OCI-LY7 (cell line): ENCODE measurements at regions not wholly inside any gene's neighbourhood (a gene's known extent, or its start where the extent isn't known, plus 50 kb on each side); places are given as distances from the start of the nearest gene placed in this dataset.

Source experiments
- BruUV-seq: library from RNA; stranded (reverse); fragments of 400-500 nt; replicated peaks from 2 replicates; lab custom pipeline; 2021; lab: Mats Ljungman, UMichigan
- CTCF ChIA-PET: fragments of 300-600 bp; sonication (Branson Sonifier 250); formaldehyde crosslinking; loops from one replicate; lab custom pipeline; 2022; ENCODE audit warnings: antibody characterized with exemption; ENCODE audit not compliant: unreplicated experiment; lab: Charles Lee
- POLR2A ChIA-PET: fragments of 300-600 bp; sonication (Branson Sonifier 250); formaldehyde crosslinking; loops from one replicate; lab custom pipeline; 2022; ENCODE audit warnings: antibody characterized with exemption; lab: Charles Lee
- DNase-seq: peaks from one replicate; pipeline ENCODE4 v3.0.0-alpha.2; 2015; ENCODE audit warnings: low spot score
- H2AFZ ChIP-seq: fragments of 200-600 bp; sonication (generic), shearing (Covaris generic); 2 replicates; pipeline ENCODE4 v1.6.1; 2014; ENCODE audit warnings: mild to moderate bottlenecking, antibody characterized with exemption, low read length, moderate library complexity
- H3K27ac ChIP-seq: fragments of 200-600 bp; sonication (generic); 2 replicates; pipeline ENCODE4 v1.5.1; 2014; ENCODE audit warnings: mixed run types, low read depth, mild to moderate bottlenecking, moderate library complexity, low read length, inconsistent platforms; ENCODE audit not compliant: poor library complexity, severe bottlenecking
- H3K36me3 ChIP-seq: fragments of 200-600 bp; sonication (generic); 2 replicates; pipeline ENCODE4 v1.6.1; 2014; ENCODE audit warnings: mild to moderate bottlenecking, antibody characterized with exemption, low read length, moderate library complexity, mixed read lengths; ENCODE audit not compliant: insufficient read depth
- H3K4me1 ChIP-seq: fragments of 200-600 bp; sonication (generic); 2 replicates; pipeline ENCODE4 v1.5.1; 2014; ENCODE audit warnings: mild to moderate bottlenecking, low read length; ENCODE audit not compliant: insufficient read depth, poor library complexity, severe bottlenecking
- H3K4me2 ChIP-seq: fragments of 200-600 bp; sonication (generic); 2 replicates; pipeline ENCODE4 v1.6.1; 2014; ENCODE audit warnings: mild to moderate bottlenecking, low read length
- H3K4me3 ChIP-seq: fragments of 200-600 bp; sonication (generic); 2 replicates; pipeline ENCODE4 v1.5.1; 2014; ENCODE audit warnings: mild to moderate bottlenecking, low read depth, low read length; ENCODE audit not compliant: poor library complexity, severe bottlenecking
- H3K79me2 ChIP-seq: fragments of 200-600 bp; sonication (generic); 2 replicates; pipeline ENCODE4 v1.6.1; 2016; ENCODE audit warnings: low read depth, mild to moderate bottlenecking, low read length, moderate library complexity, mixed read lengths; ENCODE audit not compliant: insufficient read depth
- H3K9me2 ChIP-seq: fragments of 200-600 bp; sonication (generic); 2 replicates; pipeline ENCODE4 v1.6.1; 2016; ENCODE audit warnings: mild to moderate bottlenecking, low read length, mixed read lengths; ENCODE audit not compliant: insufficient read depth
- H3K9me3 ChIP-seq: fragments of 200-600 bp; sonication (generic); 2 replicates; pipeline ENCODE4 v1.6.1; 2014; ENCODE audit warnings: mild to moderate bottlenecking, mixed run types, low read length, mixed read lengths
- H4K20me1 ChIP-seq: fragments of 200-600 bp; sonication (generic); 2 replicates; pipeline ENCODE4 v1.6.1; 2014; ENCODE audit warnings: mild to moderate bottlenecking, antibody characterized with exemption, low read length, moderate library complexity, mixed read lengths; ENCODE audit not compliant: insufficient read depth
- CTCF ChIP-seq: fragments of 200-600 bp; sonication (generic); conservative IDR thresholded peaks from 2 replicates; pipeline ENCODE4 v1.5.1; 2014; ENCODE audit warnings: mild to moderate bottlenecking, antibody characterized with exemption, low read length, moderate library complexity, mixed read lengths
- EZH2phosphoT487 ChIP-seq: fragments of 200-600 bp; sonication (generic); IDR thresholded peaks from 2 replicates; pipeline ENCODE4 v1.6.1; 2018; ENCODE audit warnings: low read depth, borderline replicate concordance, mild to moderate bottlenecking, mixed run types, antibody characterized with exemption, low read length, moderate library complexity, mixed read lengths
- intact Hi-C: fragments of 100-400 bp; cut with micrococcal nuclease; formaldehyde crosslinking; loops from one replicate; pipeline ENCODE4 v1.10.0; 2022; ENCODE audit not compliant: unreplicated experiment

- Histone ChIP-seq H3K79me2 (no peaks in the 10 kb centered on the region), H3K4me2 (no peak overlapping the region), H3K36me3 (no peaks in the 10 kb centered on the region), H3K9me3 (no peaks in the 10 kb centered on the region), H2AFZ (no peak overlapping the region), H4K20me1 (no peaks in the 10 kb centered on the region), H3K4me1 (no peaks in the 10 kb centered on the region), H3K4me3 (no peak overlapping the region), H3K9me2 (no peaks in the 10 kb centered on the region), H3K27ac (no peak overlapping the region)
- no peak for TF ChIP-seq EZH2phosphoT487
- TF ChIP-seq CTCF, result no peak
- BruUV-seq, result no TSS peak
- intact Hi-C loops, result no loop called here
- DNase-seq, result no peak
- CTCF ChIA-PET, result no interaction called here
- POLR2A ChIA-PET, result no interaction called here
These were observed 192.3 kb downstream of the DEPDC1B start for GRCh38 chr5:60507687-60508086.

GRCh38 chr5:60505373-60506171 is 194.4 kb downstream of the DEPDC1B start:
- Histone ChIP-seq H3K9me2 (no peaks in the 10 kb centered on the region), H3K4me3 (no peak overlapping the region), H3K27ac (no peak overlapping the region), H3K9me3 (no peaks in the 10 kb centered on the region), H2AFZ (no peak overlapping the region), H3K4me2 (no peak overlapping the region), H3K36me3 (no peaks in the 10 kb centered on the region), H3K79me2 (no peaks in the 10 kb centered on the region), H4K20me1 (no peaks in the 10 kb centered on the region), H3K4me1 (no peaks in the 10 kb centered on the region)
- TF ChIP-seq CTCF (no peak), EZH2phosphoT487 (no peak)
- DNase-seq, result no peak
- intact Hi-C loops, result no loop called here
- POLR2A ChIA-PET, result interaction anchor here (0.7 kb wide), 2 partner anchors 192 to 1537 kb away, joined by 3 read pairs; no protein-coding TSS in a partner anchor
- CTCF ChIA-PET, result no interaction called here
- BruUV-seq, result no TSS peak

GRCh38 chr5:60504342-60504741 is 195.6 kb downstream of the DEPDC1B start:
- H3K4me2 ChIP-seq, result no peak overlapping the region
- CTCF ChIA-PET, result no interaction called here
- BruUV-seq, result no TSS peak
- no peaks in the 10 kb centered on the region for H3K9me2 ChIP-seq
- no peak for DNase-seq
- H3K27ac ChIP-seq, result no peak overlapping the region
- H3K4me3 ChIP-seq, result no peak overlapping the region
- no peaks in the 10 kb centered on the region for H3K9me3 ChIP-seq
- POLR2A ChIA-PET, result interaction anchor here (0.7 to 1.2 kb wide), 2 partner anchors 11 to 420 kb away, joined by 3 to 4 read pairs; no protein-coding TSS in a partner anchor
- H4K20me1 ChIP-seq, result no peaks in the 10 kb centered on the region
- intact Hi-C loops, result no loop called here
- no peak overlapping the region for H2AFZ ChIP-seq
- no peaks in the 10 kb centered on the region for H3K79me2 ChIP-seq
- H3K36me3 ChIP-seq, result no peaks in the 10 kb centered on the region
- no peaks in the 10 kb centered on the region for H3K4me1 ChIP-seq
- TF ChIP-seq CTCF (no peak), EZH2phosphoT487 (no peak)
